Esophagus squamous epithelium (tissue), 5 donors: ENCODE measurements at regions not wholly inside any gene's neighbourhood (a gene's known extent, or its start where the extent isn't known, plus 50 kb on each side); places are given as distances from the start of the nearest gene placed in this dataset.

ENCODE experiments used
- DNase-seq: peaks from one replicate; lab custom pipeline; 2025; lab: John Stamatoyannopoulos, UW
- H3K27ac ChIP-seq, 4 donors: fragments of 200-600 bp; sonication (generic); one replicate each; pipeline ENCODE4 v1.5.1; 2016 to 2019; ENCODE audit warnings: mild to moderate bottlenecking in 1 of 4
- H3K27me3 ChIP-seq, 4 donors: fragments of 200-600 bp; sonication (generic); 1 replicate in 3 of 4; 2 replicates in 1 of 4; pipeline versions ENCODE4 v1.5.1 to v1.6.0; 2017 to 2021; ENCODE audit warnings: antibody characterized with exemption in 1 of 4
- H3K36me3 ChIP-seq, 3 donors: fragments of 200-600 bp; sonication (generic); one replicate each; pipeline ENCODE4 v1.5.1; 2016 to 2019
- H3K4me1 ChIP-seq, 3 donors: fragments of 200-600 bp; sonication (generic); one replicate each; pipeline ENCODE4 v1.5.1; 2017 to 2019
- H3K4me3 ChIP-seq, 4 donors: fragments of 200-600 bp; sonication (generic); 1 replicate in 3 of 4; 2 replicates in 1 of 4; pipeline ENCODE4 v1.5.1; 2016 to 2019; ENCODE audit warnings: mild to moderate bottlenecking in 2 of 4, moderate library complexity in 1 of 4
- H3K9me3 ChIP-seq, 3 donors: fragments of 200-600 bp; sonication (generic); one replicate each; pipeline ENCODE4 v1.5.1; 2016 to 2019
- POLR2A ChIP-seq, 4 donors: fragments of 450-650 bp; IDR thresholded peaks; one replicate each; pipeline ENCODE4 v1.6.1; 2017; ENCODE audit warnings: antibody characterized with exemption in 4 of 4, mild to moderate bottlenecking in 4 of 4, moderate library complexity in 3 of 4
- WGBS, 2 donors: methylation state at CpG; one replicate each; pipeline ENCODE4 v1.1.5; 2018; 5-methylcytosine and 5-hydroxymethylcytosine counted together
- intact Hi-C: fragments of 100-400 bp; cut with DNase I; formaldehyde crosslinking; loops from one replicate; pipeline ENCODE4 v1.15.0; 2022
- TF ChIP-seq, protein P1 (sequence below), 6 experiments: fragments of 450-650 bp in 4 of 6; fragments of 200-600 bp in 2 of 6; sonication (generic) in 2 of 6; IDR thresholded peaks; one replicate each; pipeline ENCODE4 v1.5.1; 2016 to 2019; ENCODE audit warnings: antibody characterized with exemption in 6 of 6, mild to moderate bottlenecking in 4 of 6, moderate library complexity in 4 of 6
- donor health status: DM: yes; HTN: yes; CAD: no.

DNA sequence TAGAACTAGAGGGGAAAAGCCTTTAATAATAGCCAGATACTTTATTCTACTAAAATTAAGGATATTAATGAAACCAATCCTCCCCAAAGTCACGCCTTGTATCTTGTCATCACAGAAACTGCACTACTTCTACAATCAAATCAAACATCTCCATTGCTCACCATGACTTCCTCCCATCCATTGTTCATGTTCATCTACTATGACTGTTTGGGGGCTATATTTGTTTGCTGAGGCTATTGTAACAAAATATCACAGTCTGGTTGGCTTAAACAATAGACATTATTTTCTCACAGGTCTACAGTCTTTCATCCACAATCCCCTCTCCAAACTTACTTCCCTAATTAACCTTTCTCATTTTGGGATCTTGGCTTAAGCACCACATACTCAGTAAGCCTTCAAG is 193.6 kb upstream of the FSCB start:
- no peak overlapping the region for H3K27ac ChIP-seq
- no peak overlapping the region for H3K4me3 ChIP-seq
- no peaks in the 10 kb centered on the region for H3K36me3 ChIP-seq
- peaks cover 0 to 4% (median 0%) of the 10 kb centered on the region in 3 donors for H3K9me3 ChIP-seq
- no peak for DNase-seq
- H3K27me3 ChIP-seq: no peaks in the 10 kb centered on the region
- intact Hi-C loops: no loop called here
- no peak for TF ChIP-seq POLR2A (IDR thresholded peaks at IDR 0.05)
- TF ChIP-seq, protein P1, sequence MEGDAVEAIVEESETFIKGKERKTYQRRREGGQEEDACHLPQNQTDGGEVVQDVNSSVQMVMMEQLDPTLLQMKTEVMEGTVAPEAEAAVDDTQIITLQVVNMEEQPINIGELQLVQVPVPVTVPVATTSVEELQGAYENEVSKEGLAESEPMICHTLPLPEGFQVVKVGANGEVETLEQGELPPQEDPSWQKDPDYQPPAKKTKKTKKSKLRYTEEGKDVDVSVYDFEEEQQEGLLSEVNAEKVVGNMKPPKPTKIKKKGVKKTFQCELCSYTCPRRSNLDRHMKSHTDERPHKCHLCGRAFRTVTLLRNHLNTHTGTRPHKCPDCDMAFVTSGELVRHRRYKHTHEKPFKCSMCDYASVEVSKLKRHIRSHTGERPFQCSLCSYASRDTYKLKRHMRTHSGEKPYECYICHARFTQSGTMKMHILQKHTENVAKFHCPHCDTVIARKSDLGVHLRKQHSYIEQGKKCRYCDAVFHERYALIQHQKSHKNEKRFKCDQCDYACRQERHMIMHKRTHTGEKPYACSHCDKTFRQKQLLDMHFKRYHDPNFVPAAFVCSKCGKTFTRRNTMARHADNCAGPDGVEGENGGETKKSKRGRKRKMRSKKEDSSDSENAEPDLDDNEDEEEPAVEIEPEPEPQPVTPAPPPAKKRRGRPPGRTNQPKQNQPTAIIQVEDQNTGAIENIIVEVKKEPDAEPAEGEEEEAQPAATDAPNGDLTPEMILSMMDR (IDR thresholded peaks at IDR 0.05): no peak
- no peaks in the 10 kb centered on the region for H3K4me1 ChIP-seq
- 52 to 68% methylated on average over 1 of the region's 1 CpG for WGBS, 2 donors

DNA sequence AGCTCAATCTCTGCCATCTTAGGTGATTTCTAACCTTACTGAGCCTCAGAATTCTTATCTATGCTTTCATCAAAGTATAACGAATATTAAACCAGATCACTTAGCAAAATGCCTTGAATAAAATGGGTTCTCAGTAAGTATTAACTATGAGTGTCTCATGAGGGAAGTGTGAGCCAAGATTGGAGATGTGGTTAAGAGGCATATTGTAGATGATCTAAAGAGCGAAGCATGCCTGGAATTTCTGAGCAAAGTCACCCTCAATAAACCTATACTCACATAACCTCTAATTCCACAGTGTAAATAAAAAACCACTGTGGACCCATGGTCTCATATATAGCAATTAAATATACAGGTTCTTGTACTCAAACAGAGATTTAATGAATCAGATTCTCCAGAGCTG is 193.1 kb upstream of the FSCB start:
- TF ChIP-seq POLR2A (IDR thresholded peaks at IDR 0.05): no peak
- TF ChIP-seq, protein P1 (IDR thresholded peaks at IDR 0.05): no peak
- Histone ChIP-seq H3K4me1 (no peaks in the 10 kb centered on the region), H3K27ac (no peak overlapping the region), H3K4me3 (no peak overlapping the region), H3K27me3 (no peaks in the 10 kb centered on the region), H3K36me3 (no peaks in the 10 kb centered on the region), H3K9me3 (peaks cover 0 to 4% (median 0%) of the 10 kb centered on the region in 3 donors)
- WGBS, 2 donors: 67 to 73% methylated on average over 2 of the region's 2 CpGs
- intact Hi-C loops: no loop called here
- DNase-seq: no peak

DNA sequence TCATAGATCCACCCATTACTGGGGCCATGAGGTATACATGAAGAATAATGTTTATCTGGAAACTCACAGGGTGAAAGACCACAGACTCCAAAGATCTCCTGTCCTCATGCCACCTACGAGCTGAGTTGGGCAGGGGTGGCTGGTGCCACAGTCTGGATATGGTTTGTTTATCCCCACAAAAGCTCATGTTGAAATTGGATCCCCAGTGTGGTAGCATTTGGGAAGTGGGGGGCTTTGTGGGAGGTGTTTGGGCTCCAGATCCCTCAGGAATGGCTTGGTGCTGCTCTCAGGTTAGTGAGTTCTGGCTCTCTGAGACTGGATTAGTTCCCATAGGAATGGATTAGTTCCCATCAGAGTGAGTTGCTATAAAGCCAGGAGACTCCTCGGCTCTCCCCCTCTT is 192.3 kb upstream of the FSCB start:
- intact Hi-C loops: no loop called here
- Histone ChIP-seq H3K27me3 (no peaks in the 10 kb centered on the region), H3K9me3 (peaks cover 0 to 4% (median 0%) of the 10 kb centered on the region in 3 donors), H3K36me3 (no peaks in the 10 kb centered on the region), H3K4me1 (no peaks in the 10 kb centered on the region), H3K27ac (no peak overlapping the region), H3K4me3 (no peak overlapping the region)
- TF ChIP-seq POLR2A (IDR thresholded peaks at IDR 0.05): no peak
- TF ChIP-seq, protein P1 (IDR thresholded peaks at IDR 0.05): no peak
- 28 to 56% methylated on average over 1 to 2 of the region's 2 CpGs for WGBS, 2 donors
- DNase-seq: no peak

DNA sequence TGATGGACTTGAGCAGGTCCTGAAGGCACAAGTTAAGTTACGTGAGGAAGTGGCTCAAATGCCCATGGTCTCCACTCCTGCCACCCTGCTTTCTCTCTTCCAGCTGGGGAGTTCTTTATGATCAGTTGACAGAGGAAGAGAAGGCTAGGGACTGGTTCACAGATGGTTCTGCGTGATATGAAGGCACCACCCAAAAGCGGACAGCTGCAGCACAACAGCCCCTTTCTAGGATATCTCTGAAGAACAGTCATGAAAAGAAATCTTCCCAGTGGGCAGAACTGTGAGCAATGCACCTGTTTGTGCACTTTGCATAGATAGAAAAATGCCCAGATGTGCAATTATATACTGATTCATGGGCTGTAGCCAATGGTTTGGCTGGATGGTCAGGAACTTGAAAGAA is 162.4 kb upstream of the FSCB start:
- Histone ChIP-seq H3K27me3 (no peaks in the 10 kb centered on the region), H3K36me3 (no peaks in the 10 kb centered on the region), H3K4me3 (no peak overlapping the region), H3K4me1 (no peaks in the 10 kb centered on the region), H3K9me3 (peaks cover 0 to 6% (median 0%) of the 10 kb centered on the region in 3 donors), H3K27ac (no peak overlapping the region)
- intact Hi-C loops: no loop called here
- no peak for DNase-seq
- TF ChIP-seq, protein P1 (IDR thresholded peaks at IDR 0.05): no peak
- TF ChIP-seq POLR2A (IDR thresholded peaks at IDR 0.05): no peak
- 90 to 94% methylated on average over 2 to 3 of the region's 3 CpGs for WGBS, 2 donors

DNA sequence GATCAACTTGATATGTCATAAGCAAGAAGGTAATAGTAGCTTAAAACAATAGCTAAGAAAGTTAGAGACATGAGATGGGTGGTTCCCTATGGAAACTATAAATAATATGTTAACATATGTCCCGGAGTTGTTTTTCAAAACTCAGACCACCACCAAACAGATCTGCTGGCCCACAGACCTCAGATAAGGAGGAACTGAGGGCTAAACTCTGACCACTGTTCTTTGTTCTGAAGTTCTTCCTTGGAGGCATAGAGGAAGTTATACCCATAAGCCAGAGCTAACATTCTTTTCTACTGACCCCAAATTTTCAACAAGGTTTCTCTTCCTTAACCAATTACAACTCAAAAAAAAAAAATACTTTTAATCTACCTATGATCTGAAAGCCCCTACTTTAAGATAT is 156.1 kb upstream of the FSCB start:
- intact Hi-C loops: no loop called here
- no peak overlapping the region for H3K4me3 ChIP-seq
- H3K9me3 ChIP-seq: no peaks in the 10 kb centered on the region
- TF ChIP-seq, protein P1 (IDR thresholded peaks at IDR 0.05): no peak
- DNase-seq: no peak
- no peak overlapping the region for H3K27ac ChIP-seq
- no peaks in the 10 kb centered on the region for H3K4me1 ChIP-seq
- H3K36me3 ChIP-seq: no peaks in the 10 kb centered on the region
- 63 to 68% methylated on average over 1 of the region's 1 CpG for WGBS, 2 donors
- H3K27me3 ChIP-seq: no peaks in the 10 kb centered on the region
